GM20000 (cell line): ENCODE measurements at regions not wholly inside any gene's neighbourhood (a gene's known extent, or its start where the extent isn't known, plus 50 kb on each side); places are given as distances from the start of the nearest gene placed in this dataset.
"Not testable (repeated sequence)": the region's sequence is repeated elsewhere in the genome, so short reads cannot be mapped to it uniquely, and the experiment has no call there.

Experiments
- DNase-seq: peaks from one replicate; pipeline ENCODE4 v3.0.0; 2012; ENCODE audit warnings: low spot score
- CTCF ChIP-seq: IDR thresholded peaks from 2 replicates; pipeline ENCODE4 v1.5.1; 2012; ENCODE audit warnings: mild to moderate bottlenecking, control low read depth; ENCODE audit errors: extremely low read depth, missing control alignments

DNA sequence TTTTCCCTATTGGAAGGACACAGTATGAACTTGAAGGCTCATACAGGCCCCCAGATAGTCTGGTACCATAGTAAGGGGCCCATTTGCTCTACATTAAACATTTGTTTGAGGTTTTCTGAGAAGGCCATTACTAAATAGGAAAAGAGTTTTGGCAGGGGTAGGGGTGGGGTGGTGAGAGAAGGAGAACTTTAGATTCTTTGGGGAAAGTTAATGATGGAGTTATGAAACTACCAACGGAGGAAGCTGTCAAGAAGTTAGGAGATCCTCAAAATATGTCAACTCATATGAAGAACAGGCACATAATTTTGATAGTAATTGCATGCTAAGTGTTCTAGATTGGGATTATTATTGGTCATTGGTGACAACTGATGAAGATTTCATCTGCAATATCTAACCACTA, 114.7 kb downstream of the TAF11L14 start:
- no peak for TF ChIP-seq CTCF
- no peak for DNase-seq

DNA sequence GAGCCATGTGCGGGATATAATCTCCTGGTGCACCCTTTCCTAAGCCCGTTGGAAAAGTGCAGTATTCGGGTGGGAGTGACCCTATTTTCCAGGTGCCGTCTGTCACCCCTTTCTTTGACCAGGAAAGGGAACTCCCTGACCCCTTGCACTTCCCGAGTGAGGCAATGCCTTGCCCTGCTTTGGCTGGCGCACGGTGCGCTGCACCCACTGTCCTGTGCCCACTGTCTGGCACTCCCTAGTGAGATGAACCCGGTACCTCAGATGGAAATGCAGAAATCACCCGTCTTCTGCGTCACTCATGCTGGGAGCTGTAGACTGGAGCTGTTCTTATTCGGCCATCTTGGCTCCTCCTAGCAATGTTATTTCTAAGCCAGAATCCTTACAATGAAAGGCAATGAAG, 121.1 kb downstream of the TAF11L14 start:
- DNase-seq: not testable (repeated sequence)

DNA sequence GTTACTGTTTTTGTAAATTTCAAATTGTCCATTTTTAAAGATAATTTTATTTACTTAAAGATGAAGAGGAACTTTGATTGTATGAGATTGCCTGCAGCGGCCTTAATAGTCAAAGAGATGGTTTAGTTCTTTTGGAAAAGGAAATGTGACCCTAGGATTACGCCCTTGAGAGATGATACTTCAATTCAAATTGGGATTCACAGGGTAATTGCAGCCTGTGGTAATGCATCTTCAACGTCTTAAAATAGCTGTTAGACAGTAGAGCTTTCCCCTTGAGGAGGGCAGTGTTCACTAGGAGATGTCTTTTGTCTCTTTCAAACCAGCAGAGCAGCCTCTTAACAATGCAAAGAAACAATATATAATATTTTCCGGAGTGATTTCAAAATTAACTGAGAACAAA, 127.1 kb downstream of the TAF11L14 start:
- no peak for TF ChIP-seq CTCF
- DNase-seq: no peak

DNA sequence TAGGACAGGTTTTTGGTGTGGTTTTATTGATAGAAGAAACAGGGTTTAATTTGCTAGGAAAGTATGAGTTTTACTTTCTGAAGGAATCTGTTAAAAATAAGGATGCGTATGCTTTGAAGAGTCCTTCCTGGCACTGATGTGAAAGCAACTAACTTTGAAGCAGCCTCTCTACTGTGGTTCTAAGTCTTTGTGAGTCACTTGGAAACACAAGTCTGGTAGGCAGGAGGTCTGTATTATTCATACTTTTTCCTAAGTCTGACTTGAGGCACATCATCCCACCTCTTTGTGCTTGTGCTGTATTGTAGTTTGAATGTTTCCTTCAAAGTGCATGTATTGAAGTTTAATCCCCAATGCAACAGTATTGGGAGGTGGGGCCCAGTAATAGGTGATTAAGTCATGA, 129.0 kb downstream of the TAF11L14 start:
- no peak for TF ChIP-seq CTCF
- DNase-seq: no peak

DNA sequence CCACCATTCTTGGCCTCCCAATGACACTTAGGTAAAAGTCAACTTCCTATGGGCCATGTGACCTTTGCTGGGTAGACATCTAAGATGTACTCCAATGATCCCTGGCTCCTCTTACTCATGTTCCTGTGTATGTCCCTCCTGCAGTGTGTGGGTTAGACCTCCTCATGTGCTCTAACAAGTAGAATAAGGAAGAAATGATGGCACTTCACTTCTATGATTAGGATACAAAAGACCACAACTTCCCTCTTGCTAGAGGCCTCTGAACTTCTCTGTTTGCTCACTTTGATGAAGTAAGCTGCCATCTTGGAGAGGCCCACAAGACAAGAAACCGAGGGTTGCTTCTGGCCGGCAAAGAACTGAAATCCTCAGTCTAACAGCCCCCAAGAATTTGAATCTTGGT, 131.8 kb downstream of the TAF11L14 start:
- no peak for TF ChIP-seq CTCF

GRCh38 chr5:17769277-17769676, 135.0 kb downstream of the TAF11L14 start:
- no peak for TF ChIP-seq CTCF
- DNase-seq: no peak

More for the DNA sequence above, 131.8 kb downstream of the TAF11L14 start:
- DNase-seq: no peak

GRCh38 chr5:17772232-17772631, 138.0 kb downstream of the TAF11L14 start:
- DNase-seq: no peak
- no peak for TF ChIP-seq CTCF

DNA sequence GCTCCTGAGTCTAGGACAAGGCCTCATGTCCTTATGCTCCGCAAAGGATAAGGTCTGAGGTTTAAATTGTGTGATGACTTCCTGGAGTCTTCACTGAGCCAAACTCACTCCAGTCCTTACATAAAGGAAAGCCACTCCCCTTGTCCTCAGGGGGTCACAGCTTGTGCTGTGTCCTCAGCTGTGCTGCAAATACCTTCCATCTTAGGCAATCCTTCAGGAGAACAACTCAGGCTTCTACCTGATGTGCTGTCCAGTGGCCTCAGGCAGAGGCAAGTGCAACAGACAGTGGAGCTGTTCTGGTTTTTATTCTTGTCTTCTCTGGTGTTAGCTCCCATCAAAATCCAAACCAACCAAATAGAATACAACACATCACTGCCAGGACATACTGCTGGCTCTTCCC, 151.5 kb downstream of the TAF11L14 start:
- no peak for DNase-seq
- no peak for TF ChIP-seq CTCF
